Stimulated activated CD8-positive, alpha-beta memory T cell treated with anti-CD3 and anti-CD28 coated beads, Interleukin-15, amount 100 ng/mL, for 4 hours (primary cell): ENCODE measurements at regions not wholly inside any gene's neighbourhood (a gene's known extent, or its start where the extent isn't known, plus 50 kb on each side); places are given as distances from the start of the nearest gene placed in this dataset.

Experiments used
- DNase-seq, 2 donors: peaks; one replicate each; pipeline ENCODE4 v3.0.0-alpha.2; 2020; ENCODE audit warnings: low read depth in 2 of 2

- no peak for DNase-seq
Measured at GRCh38 chr2:103484906-103485305, 723.1 kb downstream of the TMEM182 start.

DNA sequence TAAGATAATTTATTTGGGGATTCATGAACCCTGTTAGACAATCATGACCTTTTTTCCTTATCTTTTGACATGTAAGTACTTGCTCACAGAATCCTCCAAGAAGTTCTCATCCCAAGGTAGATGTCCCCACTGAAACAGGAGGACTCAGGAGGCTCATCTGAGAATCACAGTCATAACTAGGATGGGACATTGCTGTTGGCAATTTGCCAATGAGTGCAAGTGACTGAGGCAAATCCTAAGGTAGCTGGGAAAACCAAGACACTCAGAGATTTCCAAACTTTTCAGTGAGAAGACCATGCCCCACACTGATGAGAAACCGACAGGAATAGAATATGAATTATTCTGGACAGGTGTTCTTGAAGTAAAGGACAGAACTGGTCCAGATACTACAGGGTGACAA, 735.0 kb downstream of the TMEM182 start:
- DNase-seq, result no peak

DNA sequence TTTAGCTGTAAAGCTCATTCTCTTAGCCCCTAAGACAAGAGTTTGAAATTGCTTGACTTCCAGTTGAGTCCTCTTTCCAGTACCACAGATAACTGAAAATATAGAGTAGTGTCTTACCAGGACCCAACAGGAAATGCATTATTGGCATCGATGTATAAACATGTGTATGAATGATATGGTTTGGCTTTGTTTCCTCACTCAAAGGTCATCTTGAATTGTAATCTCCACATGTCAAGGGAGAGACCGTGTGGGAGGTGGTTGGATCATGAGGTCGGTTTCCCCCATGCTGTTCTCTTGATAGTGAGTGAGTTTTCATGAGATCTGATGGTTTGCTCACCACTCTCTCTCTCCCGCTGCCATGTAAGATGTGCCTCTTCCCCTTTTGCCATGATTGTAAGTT, 745.0 kb downstream of the TMEM182 start:
- no peak for DNase-seq

- no peak for DNase-seq
Measured at GRCh38 chr2:103512442-103512841, 750.6 kb downstream of the TMEM182 start.

DNA sequence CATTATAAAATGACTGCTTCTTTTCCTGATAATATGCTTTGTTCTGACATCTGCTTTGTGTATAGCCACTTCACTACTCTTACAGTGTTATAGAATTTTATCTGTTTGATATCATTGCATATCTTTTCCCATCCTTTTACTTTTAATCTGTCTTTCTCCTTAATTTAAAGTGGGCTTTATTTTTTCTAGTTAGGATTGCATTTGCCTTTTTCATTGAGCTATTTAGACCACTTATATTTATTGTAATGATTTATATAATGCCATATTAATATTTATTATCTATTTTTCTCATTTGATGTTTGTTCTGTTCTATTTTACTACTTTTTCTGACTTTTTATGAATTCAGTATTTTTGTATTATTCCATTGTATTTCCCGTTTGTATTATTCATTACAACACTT, 758.7 kb downstream of the TMEM182 start:
- no peak for DNase-seq

- DNase-seq, result no peak
Measured at GRCh38 chr2:103525756-103526155, 763.9 kb downstream of the TMEM182 start.

DNA sequence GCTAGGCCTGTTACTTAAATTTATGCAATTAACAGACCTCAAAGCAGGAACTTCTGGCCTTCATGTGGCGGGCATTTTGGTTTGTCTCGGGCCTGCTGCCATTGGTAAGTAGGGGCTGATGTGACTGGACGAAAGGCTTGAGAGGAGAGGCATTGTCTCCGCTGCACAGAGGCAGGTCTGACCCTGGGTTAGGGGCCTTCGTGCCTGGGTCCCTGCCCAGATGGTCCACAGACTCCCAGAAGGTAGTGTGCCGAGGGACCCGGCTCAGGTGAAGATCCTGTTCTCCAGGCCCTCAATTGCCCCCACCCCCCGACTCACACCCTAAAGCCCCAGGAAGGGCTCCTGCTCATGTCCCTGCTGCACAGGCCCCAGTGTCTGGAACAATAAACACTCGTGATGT, 764.9 kb downstream of the TMEM182 start:
- no peak for DNase-seq

DNA sequence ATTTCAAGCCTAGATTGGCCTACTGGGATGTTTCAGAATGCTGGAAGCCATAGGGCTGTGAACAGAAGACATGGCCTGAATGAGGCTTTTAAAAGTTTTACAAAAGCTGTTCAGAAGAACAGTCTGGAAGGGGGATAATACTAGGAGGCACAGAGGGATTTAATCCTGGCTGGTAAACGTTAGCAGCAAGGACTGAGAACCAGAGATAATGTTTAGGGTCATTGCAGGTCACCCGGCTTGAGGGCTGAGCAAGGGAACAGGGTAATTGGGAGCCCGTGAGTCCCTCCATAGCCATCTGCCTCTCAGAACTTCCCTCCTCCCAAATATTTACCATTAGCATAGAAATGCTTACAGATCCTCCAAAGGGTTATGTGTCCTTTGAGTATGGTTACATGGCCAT, 765.4 kb downstream of the TMEM182 start:
- DNase-seq, result no peak

DNA sequence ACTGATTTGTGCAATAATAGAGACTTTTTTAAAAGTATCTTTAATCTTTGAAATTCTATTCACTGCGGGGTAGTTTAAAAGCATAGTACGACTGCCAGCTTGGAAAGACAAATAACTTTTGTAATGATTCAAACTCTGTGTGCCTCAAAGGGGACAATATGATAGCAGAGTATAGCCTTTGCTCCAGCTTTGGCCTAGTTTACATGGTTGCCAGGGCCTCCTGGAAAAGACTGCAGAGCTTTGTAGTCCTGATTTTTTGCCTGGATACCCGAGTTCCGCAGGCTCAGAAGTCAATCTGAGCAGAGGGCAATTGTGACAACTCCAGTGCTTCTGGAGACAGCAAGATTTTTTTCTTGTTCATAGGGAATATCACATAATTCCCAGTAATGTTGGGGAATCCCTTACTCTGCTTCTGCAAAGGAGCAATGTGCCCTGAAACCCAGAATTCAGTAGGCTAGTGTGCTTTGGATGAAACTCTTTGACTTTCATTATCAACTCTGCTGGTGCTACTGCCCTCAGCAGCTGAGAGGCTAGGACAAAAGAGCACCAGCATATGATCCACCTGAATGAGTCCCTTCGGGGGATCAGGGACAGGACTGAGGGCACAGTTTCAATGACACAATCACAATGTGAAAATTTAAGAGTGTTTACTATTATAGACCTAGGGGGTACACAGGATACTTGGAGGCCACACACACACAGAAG, 768.1 kb downstream of the TMEM182 start:
- DNase-seq, result no peak

DNA sequence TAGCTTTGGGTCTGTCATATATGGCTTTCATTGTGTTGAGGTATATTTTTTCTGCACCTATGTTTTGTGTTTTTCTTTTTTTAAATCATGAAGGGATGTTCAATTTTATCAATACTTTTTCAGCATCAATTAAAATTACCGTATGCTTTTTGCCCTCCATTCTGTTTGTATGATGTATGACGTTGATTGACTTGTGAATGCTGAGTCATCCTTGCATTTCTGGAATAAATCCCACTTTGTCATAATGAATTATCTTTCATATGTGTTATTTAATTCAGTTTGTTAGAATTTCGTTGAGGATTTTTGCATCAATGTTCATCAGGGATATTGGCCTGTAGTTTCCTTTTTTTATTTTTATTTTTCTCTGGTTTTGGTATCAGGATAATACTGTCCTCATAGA, 790.9 kb downstream of the TMEM182 start:
- DNase-seq, result no peak

- DNase-seq, result no peak
Measured at GRCh38 chr2:103594823-103595222, 833.0 kb downstream of the TMEM182 start.

GRCh38 chr2:103605071-103605780, 843.4 kb downstream of the TMEM182 start:
- no peak for DNase-seq

- DNase-seq, result no peak
Measured at GRCh38 chr2:103615611-103616105, 853.8 kb downstream of the TMEM182 start.

DNA sequence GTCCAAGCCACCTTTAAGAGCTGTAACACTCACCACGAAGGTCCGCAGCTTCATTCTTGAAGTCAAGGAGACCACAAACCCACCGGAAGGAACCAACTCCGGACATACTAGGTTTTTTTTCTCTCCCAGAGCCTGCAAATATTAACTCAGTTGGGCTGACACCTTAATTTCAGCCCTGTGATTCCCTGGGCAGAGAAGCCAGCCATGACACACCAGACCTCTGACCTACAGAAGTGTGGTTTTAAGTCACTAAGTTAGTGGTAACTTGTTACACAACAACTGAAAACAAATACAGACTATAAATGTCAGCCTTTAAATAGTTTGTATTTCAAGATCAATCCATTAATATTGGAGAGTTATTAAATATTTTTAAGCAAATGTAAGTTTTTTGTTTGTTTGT, 855.1 kb downstream of the TMEM182 start:
- DNase-seq, result no peak

- DNase-seq, result no peak
Measured at GRCh38 chr2:103618112-103618511, 856.3 kb downstream of the TMEM182 start.

DNA sequence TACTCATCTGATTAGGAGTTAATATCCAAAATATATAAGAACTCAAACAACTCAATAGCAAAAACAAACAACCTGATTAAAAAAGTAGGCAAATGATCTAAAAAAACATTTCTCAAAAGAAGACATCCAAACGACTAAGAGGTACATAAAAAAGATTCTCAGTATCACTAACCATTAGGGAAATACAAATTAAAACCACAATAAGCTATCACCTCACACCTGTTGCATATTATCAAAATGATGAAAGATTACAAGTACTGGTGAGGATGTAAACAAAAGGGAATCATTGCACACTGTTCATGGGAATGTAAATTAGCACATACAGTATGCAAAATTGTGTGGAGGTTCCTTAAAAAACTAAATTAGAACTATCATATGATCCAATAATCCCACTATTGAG, 865.5 kb downstream of the TMEM182 start:
- no peak for DNase-seq

DNA sequence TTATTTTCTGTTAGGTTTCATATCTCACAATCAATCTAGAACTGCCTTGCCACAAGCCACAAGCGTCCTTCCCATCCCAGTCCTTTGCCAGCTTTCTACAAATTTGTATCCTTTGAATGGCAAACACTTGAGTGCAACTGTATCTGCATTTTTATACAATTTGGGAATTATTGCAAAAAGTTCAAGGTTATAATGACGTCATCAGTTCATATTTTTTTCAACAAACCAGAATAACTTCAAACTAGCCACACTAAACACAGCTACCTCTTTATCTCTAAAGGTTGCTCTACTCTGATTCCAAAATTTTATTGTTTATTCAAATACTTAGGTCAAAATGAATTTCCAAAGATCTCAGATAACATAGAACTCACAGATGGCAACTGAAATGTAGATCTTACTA, 877.1 kb downstream of the TMEM182 start:
- DNase-seq, result no peak

- DNase-seq, result no peak
Measured at GRCh38 chr2:103656558-103656957, 894.7 kb downstream of the TMEM182 start.

- DNase-seq, result no peak
Measured at GRCh38 chr2:103660519-103660918, 898.7 kb downstream of the TMEM182 start.

- DNase-seq, result no peak
Measured at GRCh38 chr2:103660947-103661346, 899.1 kb downstream of the TMEM182 start.

DNA sequence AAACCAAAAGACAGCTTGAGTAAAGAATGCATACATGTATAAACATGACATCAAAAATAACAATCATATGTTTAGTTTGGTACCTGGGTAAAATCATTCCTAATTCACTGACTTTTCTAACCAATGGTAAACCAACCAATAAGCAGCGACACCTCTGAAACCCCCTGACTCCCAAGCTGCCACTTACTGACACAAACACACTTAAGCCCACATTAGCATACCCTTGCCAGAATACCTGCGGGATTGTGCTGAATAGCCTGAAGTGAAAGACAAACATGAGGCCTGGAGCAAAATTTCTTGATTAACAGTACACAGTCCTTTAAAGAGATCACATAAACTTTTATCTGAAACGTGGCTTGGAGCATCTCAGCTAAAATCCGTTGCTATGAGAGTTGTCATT, 902.9 kb downstream of the TMEM182 start:
- no peak for DNase-seq

DNA sequence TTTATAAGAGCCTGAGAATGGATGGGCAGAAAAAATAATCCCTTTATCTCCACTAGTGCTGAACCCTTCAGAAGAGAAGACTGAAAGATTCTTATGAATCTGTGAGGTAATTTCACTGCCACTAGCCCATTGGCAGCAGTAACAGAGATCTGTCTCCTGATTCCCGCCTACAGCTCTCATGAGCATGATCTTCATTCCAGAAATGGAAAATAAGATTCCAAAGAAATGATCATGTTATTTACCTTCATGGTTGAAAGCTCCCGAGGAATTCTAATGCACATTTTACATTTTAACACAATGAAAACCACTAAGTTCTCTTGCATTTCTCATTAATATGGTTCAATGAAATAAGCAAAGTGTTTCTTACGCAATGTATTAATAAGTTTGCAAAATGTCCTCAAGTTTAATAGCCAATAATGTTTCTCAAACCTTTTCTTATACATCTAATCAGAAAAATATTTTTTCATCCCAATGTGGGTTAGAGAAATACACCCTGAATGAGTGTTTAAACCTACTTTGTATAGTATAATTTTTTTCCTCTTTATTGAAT, 905.6 kb downstream of the TMEM182 start:
- DNase-seq, result no peak

DNA sequence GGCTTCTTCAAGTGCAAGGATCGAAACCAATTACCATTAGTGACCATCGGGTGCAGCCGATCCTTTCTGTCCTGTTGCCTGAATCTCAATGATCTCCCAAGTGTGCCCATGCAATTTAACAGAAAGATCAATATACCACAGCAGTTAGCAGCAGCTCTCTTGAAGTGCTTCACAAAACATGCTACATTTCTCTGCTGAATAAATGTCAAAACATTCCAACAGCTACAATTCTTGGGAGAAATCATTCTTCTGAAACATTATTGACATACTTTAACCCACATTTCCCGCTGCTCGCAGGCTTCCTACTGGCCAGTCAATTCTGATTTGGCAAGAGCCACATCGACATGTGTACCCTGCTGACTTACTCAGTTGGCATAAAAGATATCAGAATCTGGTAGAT, 907.7 kb downstream of the TMEM182 start:
- DNase-seq, result no peak
